BJ (cell line): ENCODE measurements at regions not wholly inside any gene's neighbourhood (a gene's known extent, or its start where the extent isn't known, plus 50 kb on each side); places are given as distances from the start of the nearest gene placed in this dataset.

Experiments
- CTCF ChIA-PET: fragments of 350-600 bp; formaldehyde crosslinking; extraction: SDS; loops from one replicate; lab custom pipeline; 2021; ENCODE audit warnings: antibody characterized with exemption, inconsistent platforms; lab: Yijun Ruan, JAX
- POLR2A ChIA-PET: fragments of 300-600 bp; sonication (Branson Sonifier 250); formaldehyde crosslinking; extraction: SDS; loops from one replicate; lab custom pipeline; 2021; ENCODE audit warnings: antibody characterized with exemption; lab: Charles Lee
- DNase-seq: peaks from one replicate; pipeline ENCODE4 v3.0.0-alpha.2; 2011; ENCODE audit warnings: low read depth
- H3K27me3 ChIP-seq: 2 replicates; pipeline ENCODE4 v1.6.0; 2011; ENCODE audit warnings: low read length; ENCODE audit not compliant: control insufficient read depth, insufficient read depth
- H3K36me3 ChIP-seq: 2 replicates; pipeline ENCODE4 v1.5.1; 2011; ENCODE audit warnings: low read length; ENCODE audit not compliant: control insufficient read depth, insufficient read depth
- H3K4me3 ChIP-seq: 2 replicates; pipeline ENCODE4 v1.5.1; 2011; ENCODE audit warnings: low read depth, mild to moderate bottlenecking, control low read depth, low read length
- CTCF ChIP-seq: IDR thresholded peaks from 2 replicates; pipeline ENCODE4 v1.5.1; 2011; ENCODE audit warnings: low read depth, mild to moderate bottlenecking, control low read depth, inconsistent platforms, low read length, moderate library complexity; ENCODE audit not compliant: insufficient read depth

GRCh38 chr3:191762323-191762960, 301.5 kb downstream of the PYDC2 start:
- ChIA-PET POLR2A (no interaction called here), CTCF (no interaction called here)
- no peaks in the 10 kb centered on the region for H3K27me3 ChIP-seq
- DNase-seq, result no peak
- no peaks in the 10 kb centered on the region for H3K36me3 ChIP-seq
- no peak for TF ChIP-seq CTCF
- H3K4me3 ChIP-seq, result no peak overlapping the region

GRCh38 chr3:191768421-191768820, 307.5 kb downstream of the PYDC2 start:
- no peaks in the 10 kb centered on the region for H3K27me3 ChIP-seq
- ChIA-PET POLR2A (no interaction called here), CTCF (no interaction called here)
- no peaks in the 10 kb centered on the region for H3K36me3 ChIP-seq
- DNase-seq, result no peak
- no peak overlapping the region for H3K4me3 ChIP-seq
- TF ChIP-seq CTCF, result no peak

GRCh38 chr3:191770541-191770940, 309.6 kb downstream of the PYDC2 start:
- CTCF ChIA-PET, result interaction anchor here (0.6 kb wide), 1 partner anchor 138 kb away, joined by 5 read pairs; no protein-coding TSS in a partner anchor
- Histone ChIP-seq H3K27me3 (no peaks in the 10 kb centered on the region), H3K36me3 (no peaks in the 10 kb centered on the region), H3K4me3 (no peak overlapping the region)
- no peak for DNase-seq
- TF ChIP-seq CTCF, result no peak
- POLR2A ChIA-PET, result no interaction called here

- CTCF ChIA-PET, result no interaction called here
- DNase-seq, result peak; percentile 27
- POLR2A ChIA-PET, result no interaction called here
- Histone ChIP-seq H3K36me3 (no peaks in the 10 kb centered on the region), H3K4me3 (no peak overlapping the region), H3K27me3 (no peaks in the 10 kb centered on the region)
- TF ChIP-seq CTCF, result no peak
These were observed 313.5 kb downstream of the PYDC2 start for GRCh38 chr3:191774485-191774884.

GRCh38 chr3:191775451-191776233, 314.7 kb downstream of the PYDC2 start:
- CTCF ChIA-PET, result no interaction called here

More at GRCh38 chr3:191775451-191776233, 314.7 kb downstream of the PYDC2 start:
- DNase-seq, result no peak
- no peaks in the 10 kb centered on the region for H3K36me3 ChIP-seq
- no peak for TF ChIP-seq CTCF
- no peaks in the 10 kb centered on the region for H3K27me3 ChIP-seq
- no peak overlapping the region for H3K4me3 ChIP-seq
- POLR2A ChIA-PET, result no interaction called here
